H9 (cell line): ENCODE measurements at regions not wholly inside any gene's neighbourhood (a gene's known extent, or its start where the extent isn't known, plus 50 kb on each side); places are given as distances from the start of the nearest gene placed in this dataset.

Experiments used
- DNase-seq: peaks from one replicate; pipeline ENCODE4 v3.0.0-alpha.2; 2017
- H2AFZ ChIP-seq: one replicate; pipeline ENCODE4 v1.6.1; 2013; ENCODE audit warnings: mild to moderate bottlenecking, low read length, control low read depth, moderate library complexity
- H2AK5ac ChIP-seq: 2 replicates; pipeline ENCODE4 v1.6.1; 2013; ENCODE audit warnings: low read length, control low read depth, mixed read lengths; ENCODE audit not compliant: insufficient read length
- H2BK120ac ChIP-seq: one replicate; pipeline ENCODE4 v1.6.1; 2013; ENCODE audit warnings: low read depth, mild to moderate bottlenecking, low read length, control low read depth, inconsistent platforms; ENCODE audit not compliant: poor library complexity, severe bottlenecking
- H2BK12ac ChIP-seq: 2 replicates; pipeline ENCODE4 v1.6.1; 2013; ENCODE audit warnings: low read length, control low read depth, mixed read lengths, low read depth; ENCODE audit not compliant: insufficient read length
- H2BK15ac ChIP-seq: 2 replicates; pipeline ENCODE4 v1.6.1; 2013; ENCODE audit warnings: low read depth, low read length, control low read depth
- H2BK20ac ChIP-seq: one replicate; pipeline ENCODE4 v1.6.1; 2013; ENCODE audit warnings: low read depth, mild to moderate bottlenecking, low read length, control low read depth, inconsistent platforms; ENCODE audit not compliant: poor library complexity, severe bottlenecking
- H2BK5ac ChIP-seq: 2 replicates; pipeline ENCODE4 v1.6.1; 2013; ENCODE audit warnings: low read length, control low read depth, mixed read lengths; ENCODE audit not compliant: insufficient read length
- H3K14ac ChIP-seq: 2 replicates; pipeline ENCODE4 v1.6.1; 2013; ENCODE audit warnings: low read length, control low read depth; ENCODE audit not compliant: insufficient read depth
- H3K18ac ChIP-seq: 2 replicates; pipeline ENCODE4 v1.6.1; 2013; ENCODE audit warnings: low read depth, mild to moderate bottlenecking, mixed read lengths, low read length, control low read depth; ENCODE audit not compliant: insufficient read length
- H3K23ac ChIP-seq: 2 replicates; pipeline ENCODE4 v1.6.1; 2013; ENCODE audit warnings: low read length, control low read depth, mixed read lengths, low read depth; ENCODE audit not compliant: insufficient read length
- H3K23me2 ChIP-seq: 2 replicates; pipeline ENCODE4 v1.6.1; 2013; ENCODE audit warnings: low read depth, mild to moderate bottlenecking, mixed read lengths, low read length, control low read depth; ENCODE audit not compliant: insufficient read length, poor library complexity, severe bottlenecking
- H3K27ac ChIP-seq: 2 replicates; pipeline ENCODE4 v1.5.1; 2013; ENCODE audit warnings: low read length, control low read depth, mixed read lengths, low read depth; ENCODE audit not compliant: insufficient read length
- H3K27me3 ChIP-seq: 2 replicates; pipeline ENCODE4 v1.6.1; 2013; ENCODE audit warnings: low read length, control low read depth, inconsistent platforms; ENCODE audit not compliant: insufficient read depth
- H3K4ac ChIP-seq: 2 replicates; pipeline ENCODE4 v1.6.1; 2013; ENCODE audit warnings: low read depth, mild to moderate bottlenecking, control low read depth, inconsistent platforms, low read length, moderate library complexity
- H3K4me1 ChIP-seq: 2 replicates; pipeline ENCODE4 v1.6.1; 2013; ENCODE audit warnings: low read length, control low read depth, inconsistent platforms; ENCODE audit not compliant: insufficient read depth
- H3K4me2 ChIP-seq: 2 replicates; pipeline ENCODE4 v1.6.1; 2013; ENCODE audit warnings: low read length, control low read depth, mixed read lengths; ENCODE audit not compliant: insufficient read length, insufficient read depth
- H3K56ac ChIP-seq: 2 replicates; pipeline ENCODE4 v1.6.1; 2013; ENCODE audit warnings: low read depth, mild to moderate bottlenecking, mixed read lengths, low read length, control low read depth; ENCODE audit not compliant: insufficient read length
- H3K79me1 ChIP-seq: 2 replicates; pipeline ENCODE4 v1.6.1; 2013; ENCODE audit warnings: low read depth, mild to moderate bottlenecking, moderate library complexity, low read length, control low read depth, inconsistent platforms; ENCODE audit not compliant: insufficient read depth, poor library complexity, severe bottlenecking
- H3K79me2 ChIP-seq: 2 replicates; pipeline ENCODE4 v1.6.1; 2013; ENCODE audit warnings: low read length, control low read depth, inconsistent platforms; ENCODE audit not compliant: insufficient read depth
- H3K9ac ChIP-seq: 2 replicates; pipeline ENCODE4 v1.6.1; 2013; ENCODE audit warnings: low read length, control low read depth, mixed read lengths; ENCODE audit not compliant: insufficient read length; ENCODE audit errors: extremely low read depth
- H3K9me3 ChIP-seq: one replicate; pipeline ENCODE4 v1.6.1; 2013; ENCODE audit warnings: low read depth, low read length, inconsistent platforms; ENCODE audit not compliant: control insufficient read depth
- H3T11ph ChIP-seq: one replicate; pipeline ENCODE4 v1.6.1; 2013; ENCODE audit warnings: mild to moderate bottlenecking, low read length, control low read depth, inconsistent platforms
- H4K20me1 ChIP-seq: one replicate; pipeline ENCODE4 v1.6.1; 2013; ENCODE audit not compliant: control insufficient read depth, insufficient read length, insufficient read depth
- H4K5ac ChIP-seq: 2 replicates; pipeline ENCODE4 v1.6.1; 2013; ENCODE audit warnings: low read depth, mild to moderate bottlenecking, mixed read lengths, low read length, control low read depth; ENCODE audit not compliant: insufficient read length
- H4K8ac ChIP-seq: replicated peaks from 2 replicates; pipeline ENCODE4 v1.6.1; 2013; ENCODE audit warnings: low read length, control low read depth, mixed read lengths, low read depth; ENCODE audit not compliant: insufficient read length
- H4K91ac ChIP-seq: 2 replicates; pipeline ENCODE4 v1.6.1; 2013; ENCODE audit warnings: low read depth, mild to moderate bottlenecking, moderate library complexity, mixed read lengths, low read length, control low read depth; ENCODE audit not compliant: insufficient read length
- H3K27ac Mint-ChIP-seq, 3 experiments: 2 replicates in 2 of 3; 3 replicates in 1 of 3; pipeline ENCODE4 v1.8.0; 2020 to 2021; ENCODE audit warnings: mixed read lengths in 3 of 3, mild to moderate bottlenecking in 1 of 3, moderate library complexity in 1 of 3
- H3K27me3 Mint-ChIP-seq: 2 replicates; pipeline ENCODE4 v1.8.0; 2021; ENCODE audit warnings: low read depth, mild to moderate bottlenecking, moderate library complexity, mixed read lengths
- H3K36me3 Mint-ChIP-seq, 3 experiments: 2 replicates in 2 of 3; 3 replicates in 1 of 3; pipeline ENCODE4 v1.8.0; 2020 to 2021; ENCODE audit warnings: low read depth in 3 of 3, mixed read lengths in 3 of 3; ENCODE audit not compliant: insufficient read depth in 1 of 3
- H3K4me1 Mint-ChIP-seq, 2 experiments: 2 replicates each; pipeline ENCODE4 v1.8.0; 2020; ENCODE audit warnings: mixed read lengths in 2 of 2
- H3K4me3 Mint-ChIP-seq, 2 experiments: 2 replicates in 1 of 2; 3 replicates in 1 of 2; pipeline ENCODE4 v1.8.0; 2020 to 2021; ENCODE audit warnings: mild to moderate bottlenecking in 2 of 2, mixed read lengths in 2 of 2, moderate library complexity in 1 of 2
- H3K9me3 Mint-ChIP-seq, 2 experiments: 2 replicates in 1 of 2; 3 replicates in 1 of 2; pipeline ENCODE4 v1.8.0; 2020; ENCODE audit warnings: mild to moderate bottlenecking in 2 of 2, mixed read lengths in 2 of 2, moderate library complexity in 1 of 2
- WGBS: extraction: QIAGEN DNeasy Blood & Tissue Kit; methylation state at CpG from one replicate; pipeline ENCODE4 v1.1.7; 2013; ENCODE audit warnings: missing lambda C conversion rate, low lambda C conversion rate, mixed read lengths; ENCODE audit not compliant: insufficient read length; ENCODE audit errors: extremely low coverage; 5-methylcytosine and 5-hydroxymethylcytosine counted together
- TF ChIP-seq, protein P1 (sequence below): fragments of 200-600 bp; sonication (generic); conservative IDR thresholded peaks from 3 replicates; pipeline ENCODE4 v1.8.0; 2021; ENCODE audit warnings: antibody characterized with exemption, mild to moderate bottlenecking

DNA sequence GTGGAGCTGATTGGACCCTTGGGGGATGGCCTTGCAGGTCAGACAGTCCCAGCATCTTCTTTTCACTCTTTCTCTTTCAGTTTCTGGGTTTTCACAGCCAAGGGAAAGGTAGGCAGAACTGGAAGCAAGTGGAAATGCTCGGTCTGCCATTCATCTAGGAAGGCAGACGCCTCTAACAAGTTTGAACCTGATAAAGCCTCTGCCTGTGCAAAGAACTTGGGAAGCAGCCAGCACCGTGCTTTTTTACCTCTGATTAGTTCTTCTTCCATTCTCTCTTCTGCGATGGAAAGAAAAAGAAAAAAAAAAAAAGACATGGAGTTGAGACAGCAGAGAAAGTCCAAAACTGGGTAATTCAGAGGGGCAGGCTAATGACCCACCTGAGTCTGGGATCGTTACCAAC, 997.8 kb upstream of the EEF2KMT start:
- Histone ChIP-seq H3K79me1 (no peaks in the 10 kb centered on the region), H3K4ac (no peak overlapping the region), H2BK120ac (no peak overlapping the region), H4K8ac (no peak overlapping the region), H3K14ac (no peak overlapping the region), H2BK15ac (no peak overlapping the region), H3K4me2 (no peak overlapping the region), H3K18ac (no peak overlapping the region), H4K91ac (no peak overlapping the region), H3K79me2 (no peaks in the 10 kb centered on the region; the same call in 1 of the 2 replicates), H2BK12ac (no peak overlapping the region), H4K20me1 (no peaks in the 10 kb centered on the region), H3K9ac (no peak overlapping the region), H3K23ac (no peak overlapping the region), H3K27me3 (no peaks in the 10 kb centered on the region), H2BK20ac (no peak overlapping the region), H3K56ac (no peak overlapping the region), H3T11ph (no peak overlapping the region), H4K5ac (no peak overlapping the region), H2AFZ (no peak overlapping the region), H3K4me1 (no peaks in the 10 kb centered on the region), H2BK5ac (no peak overlapping the region), H2AK5ac (no peak overlapping the region), H3K9me3 (no peaks in the 10 kb centered on the region), H3K27ac (no peak overlapping the region), H3K23me2 (no peaks in the 10 kb centered on the region)
- Mint-ChIP-seq H3K4me1 (no peaks in the 10 kb centered on the region), H3K9me3 (peaks cover 0 to 7% of the 10 kb centered on the region in 2 experiments; a peak in 3 of 5 replicates), H3K27ac (no peak overlapping the region), H3K4me3 (no peak overlapping the region), H3K36me3 (peaks cover 0 to 3% (median 0%) of the 10 kb centered on the region in 3 experiments; a peak in 3 of 7 replicates), H3K27me3 (no peaks in the 10 kb centered on the region)
- no CpG with 5 or more reads among the region's 5 CpGs for WGBS
- no peak for DNase-seq
- TF ChIP-seq, protein P1, sequence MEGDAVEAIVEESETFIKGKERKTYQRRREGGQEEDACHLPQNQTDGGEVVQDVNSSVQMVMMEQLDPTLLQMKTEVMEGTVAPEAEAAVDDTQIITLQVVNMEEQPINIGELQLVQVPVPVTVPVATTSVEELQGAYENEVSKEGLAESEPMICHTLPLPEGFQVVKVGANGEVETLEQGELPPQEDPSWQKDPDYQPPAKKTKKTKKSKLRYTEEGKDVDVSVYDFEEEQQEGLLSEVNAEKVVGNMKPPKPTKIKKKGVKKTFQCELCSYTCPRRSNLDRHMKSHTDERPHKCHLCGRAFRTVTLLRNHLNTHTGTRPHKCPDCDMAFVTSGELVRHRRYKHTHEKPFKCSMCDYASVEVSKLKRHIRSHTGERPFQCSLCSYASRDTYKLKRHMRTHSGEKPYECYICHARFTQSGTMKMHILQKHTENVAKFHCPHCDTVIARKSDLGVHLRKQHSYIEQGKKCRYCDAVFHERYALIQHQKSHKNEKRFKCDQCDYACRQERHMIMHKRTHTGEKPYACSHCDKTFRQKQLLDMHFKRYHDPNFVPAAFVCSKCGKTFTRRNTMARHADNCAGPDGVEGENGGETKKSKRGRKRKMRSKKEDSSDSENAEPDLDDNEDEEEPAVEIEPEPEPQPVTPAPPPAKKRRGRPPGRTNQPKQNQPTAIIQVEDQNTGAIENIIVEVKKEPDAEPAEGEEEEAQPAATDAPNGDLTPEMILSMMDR: no peak
